Fibroblast of skin of right quadriceps (primary cell): ENCODE measurements at regions not wholly inside any gene's neighbourhood (a gene's known extent, or its start where the extent isn't known, plus 50 kb on each side); places are given as distances from the start of the nearest gene placed in this dataset.

Source experiments
- DNase-seq: peaks from one replicate; pipeline ENCODE4 v3.0.0-alpha.2; 2013

DNA sequence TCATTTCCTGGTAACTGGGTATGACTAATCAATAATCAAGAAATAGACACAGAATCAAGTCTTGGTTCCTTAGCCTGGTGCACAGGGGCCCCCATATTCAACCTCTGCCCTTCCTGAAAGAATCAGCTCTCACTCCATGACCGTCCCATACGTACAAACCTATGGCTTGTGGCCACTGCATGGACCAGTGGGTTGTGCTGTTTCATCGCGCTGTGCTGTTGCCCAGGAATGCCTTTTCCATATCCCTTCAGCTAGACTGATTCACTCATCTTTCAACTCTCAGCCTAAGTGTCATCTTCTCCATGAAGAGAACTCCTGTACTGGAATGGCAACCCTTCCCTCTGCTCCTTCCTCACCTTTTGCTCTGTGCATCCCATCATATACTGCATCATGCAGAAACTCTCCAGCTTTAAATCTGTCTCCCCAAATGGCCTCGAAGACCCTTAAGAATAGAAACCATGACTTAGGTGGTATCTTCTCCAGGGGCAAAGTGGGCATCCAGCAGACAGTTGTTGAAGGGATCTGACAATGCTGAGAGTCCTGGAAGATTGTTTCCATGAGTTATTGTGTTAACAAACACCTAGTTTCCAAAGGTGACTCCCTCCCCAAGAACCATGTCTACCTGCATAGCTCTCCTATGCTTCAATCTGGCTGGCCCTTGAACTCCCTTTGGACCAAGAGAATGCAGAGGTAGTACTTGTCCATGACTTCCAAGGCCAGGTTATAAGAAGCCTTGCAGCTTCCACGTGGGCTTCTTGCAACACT, 180.8 kb downstream of the ACTL7B start:
- no peak for DNase-seq

GRCh38 chr9:108673386-108673785, 182.4 kb downstream of the ACTL7B start:
- peak; percentile 97 for DNase-seq

- DNase-seq, result peak; percentile 80
These were observed 183.2 kb downstream of the ACTL7B start for GRCh38 chr9:108672475-108673190.

DNA sequence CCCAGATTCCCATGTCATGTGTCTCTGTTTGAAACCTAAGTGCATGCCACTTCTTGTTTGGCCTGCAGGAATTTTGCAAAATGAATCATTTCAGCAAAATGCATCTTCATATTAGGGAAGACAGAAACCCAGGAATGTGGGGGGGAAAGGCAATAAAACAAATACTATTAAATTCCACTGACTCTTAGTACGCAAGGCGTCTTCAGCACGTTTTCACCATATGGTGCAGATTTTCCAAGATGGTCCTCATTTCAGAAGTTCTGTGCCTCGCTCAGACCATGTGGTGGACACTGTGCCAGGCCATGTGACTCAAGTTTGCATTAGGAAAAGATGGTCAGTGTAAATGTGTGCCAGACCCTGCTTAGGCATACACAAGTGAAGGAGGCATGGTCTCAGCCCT, 184.0 kb downstream of the ACTL7B start:
- DNase-seq, result peak; percentile 98

GRCh38 chr9:108671176-108671575, 184.6 kb downstream of the ACTL7B start:
- DNase-seq, result peak; percentile 85

- DNase-seq, result peak; percentile 64
These were observed 186.8 kb downstream of the ACTL7B start for GRCh38 chr9:108668938-108669335.

DNA sequence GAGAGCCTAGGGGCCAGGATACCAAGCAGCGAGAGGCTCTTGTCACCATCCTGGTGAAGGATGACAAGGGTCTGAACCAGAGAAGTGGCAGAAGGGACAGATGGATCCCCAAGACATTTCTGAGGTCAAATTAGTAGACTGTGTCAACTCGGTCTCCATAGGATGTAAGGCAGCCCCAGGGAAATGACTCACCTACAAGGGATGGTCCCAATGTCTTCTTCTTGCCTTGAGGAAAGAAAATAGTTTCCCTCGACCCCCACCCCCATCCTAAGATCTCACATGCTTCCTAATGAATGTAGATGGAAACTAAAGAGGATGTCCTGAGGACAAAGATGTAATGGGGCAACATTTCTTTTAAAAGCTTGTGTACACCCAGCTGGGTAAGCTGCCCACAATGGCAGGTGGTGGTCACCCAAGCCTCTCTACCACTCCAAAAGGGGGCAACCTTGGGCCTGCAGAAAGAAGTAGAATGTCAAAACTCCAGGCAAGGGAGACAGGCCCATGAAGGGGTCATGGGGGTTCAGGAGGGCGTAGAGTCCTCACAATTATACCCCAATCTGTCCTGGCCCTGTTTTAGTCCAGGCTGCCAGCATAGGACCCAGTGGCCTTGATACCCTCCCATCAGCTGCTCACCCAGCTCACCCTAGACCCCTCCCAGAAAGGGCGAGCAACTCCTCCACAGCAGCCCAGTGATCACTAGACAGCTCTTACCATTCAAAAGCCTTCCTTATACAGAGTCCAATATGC, 187.4 kb downstream of the ACTL7B start:
- DNase-seq, result peak; percentile 40

DNA sequence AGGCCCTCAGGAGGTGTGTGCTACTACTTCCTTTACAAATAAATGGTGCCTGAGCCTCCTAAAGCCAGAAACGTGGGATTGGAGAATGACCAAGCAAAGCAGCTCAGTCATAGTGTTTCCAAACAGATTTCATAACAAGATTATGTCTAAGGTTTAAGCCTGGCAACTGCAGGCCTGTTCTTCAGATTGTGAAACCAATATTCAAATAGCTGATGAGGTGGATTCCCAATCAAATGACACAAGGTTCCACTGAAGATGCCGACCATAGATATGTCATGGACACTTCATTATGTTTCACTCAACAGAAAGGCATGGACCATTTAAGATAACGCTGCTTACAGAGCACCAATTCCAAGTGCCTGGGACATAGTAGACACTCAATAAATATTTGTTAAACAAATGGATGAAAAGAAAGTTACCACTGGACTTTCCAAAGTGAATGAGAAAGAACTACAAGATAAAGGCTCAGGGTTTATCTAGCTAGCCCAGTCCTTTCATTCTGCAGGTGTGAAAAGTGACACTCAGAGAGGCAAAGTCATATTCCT, 189.5 kb downstream of the ACTL7B start:
- DNase-seq, result peak; percentile 43

GRCh38 chr9:108665521-108666239, 190.1 kb downstream of the ACTL7B start:
- DNase-seq, result no peak

- DNase-seq, result peak; percentile 36
These were observed 191.2 kb downstream of the ACTL7B start for GRCh38 chr9:108664309-108665255.

GRCh38 chr9:108663422-108663821, 192.4 kb downstream of the ACTL7B start:
- DNase-seq, result peak; percentile 48

GRCh38 chr9:108662956-108663355, 192.8 kb downstream of the ACTL7B start:
- DNase-seq, result no peak

DNA sequence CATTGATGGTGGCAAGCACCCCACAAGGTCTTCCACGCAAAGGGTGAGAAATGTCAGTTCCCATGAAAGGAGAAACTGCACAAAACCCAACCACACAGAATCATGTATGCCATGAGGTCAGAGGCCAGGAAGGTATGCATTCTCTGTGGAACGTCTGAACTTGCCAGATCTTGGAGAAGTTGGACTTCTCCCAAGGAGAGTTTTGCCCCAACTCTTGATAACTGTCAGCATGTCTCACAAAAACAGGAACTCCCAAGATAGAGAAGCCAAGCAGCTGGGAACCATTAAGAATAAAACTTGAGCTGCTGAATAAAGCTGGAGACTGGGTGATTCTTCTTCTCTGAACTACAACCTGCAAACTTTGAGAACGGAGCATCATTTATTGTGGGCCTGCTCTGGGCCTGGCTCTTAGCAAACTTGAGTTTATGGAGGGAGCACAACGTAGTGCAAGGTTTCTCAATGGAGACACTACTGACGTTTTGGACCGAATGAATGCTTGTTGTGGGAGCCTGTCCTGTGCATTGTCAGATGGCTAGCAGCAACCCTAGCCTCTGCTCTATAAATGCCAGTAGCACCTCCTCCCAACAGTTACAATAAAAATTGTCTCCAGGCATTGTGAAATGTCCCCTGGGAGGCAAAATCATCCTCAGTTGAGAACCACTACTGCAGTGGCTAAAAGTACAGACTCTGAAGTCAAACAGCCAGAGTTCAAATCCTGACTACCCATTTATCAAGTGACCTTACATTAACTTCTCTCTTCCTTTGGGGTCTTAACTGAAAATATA, 193.5 kb downstream of the ACTL7B start:
- DNase-seq, result peak; percentile 46

- DNase-seq, result no peak
These were observed 199.2 kb downstream of the ACTL7B start for GRCh38 chr9:108656566-108656965.

DNA sequence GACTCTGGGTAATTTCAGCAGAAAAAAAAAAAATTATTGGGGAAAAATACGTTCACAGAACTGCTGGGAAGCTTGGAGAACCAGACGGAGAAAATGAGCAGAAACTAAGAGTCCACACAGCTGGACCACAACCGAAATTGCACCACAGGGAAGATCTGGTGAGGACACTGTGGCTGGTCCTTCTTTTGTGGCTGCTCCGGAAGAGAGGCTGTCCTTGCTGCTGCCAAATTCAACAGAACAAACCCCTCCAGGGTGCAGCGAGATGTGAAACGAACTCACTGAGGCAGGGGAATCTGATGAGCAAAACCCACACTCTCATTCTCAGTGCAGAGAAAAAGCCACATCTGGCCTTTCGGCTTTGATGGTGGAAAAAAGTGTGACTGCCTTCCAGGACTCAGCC, 200.0 kb downstream of the ACTL7B start:
- DNase-seq, result no peak

DNA sequence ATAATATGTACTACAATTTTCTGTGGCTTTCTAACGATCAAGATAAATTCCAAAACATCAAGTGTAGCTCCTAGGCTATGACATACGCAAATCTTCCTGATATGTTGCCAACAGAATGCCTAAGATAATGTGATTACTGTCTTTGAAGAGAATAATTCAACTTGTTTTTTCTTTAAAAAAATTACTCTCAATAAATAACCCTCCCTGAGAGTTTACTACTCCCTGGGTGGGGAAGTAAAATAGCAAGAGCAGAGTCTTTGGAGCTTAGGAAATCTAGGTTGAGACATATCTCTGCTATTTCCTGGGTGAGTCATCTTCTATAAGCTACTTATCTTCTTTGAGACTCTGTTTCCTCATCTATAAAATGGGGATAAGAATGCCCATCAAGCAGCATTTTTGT, 201.2 kb downstream of the ACTL7B start:
- DNase-seq, result peak; percentile 77

DNA sequence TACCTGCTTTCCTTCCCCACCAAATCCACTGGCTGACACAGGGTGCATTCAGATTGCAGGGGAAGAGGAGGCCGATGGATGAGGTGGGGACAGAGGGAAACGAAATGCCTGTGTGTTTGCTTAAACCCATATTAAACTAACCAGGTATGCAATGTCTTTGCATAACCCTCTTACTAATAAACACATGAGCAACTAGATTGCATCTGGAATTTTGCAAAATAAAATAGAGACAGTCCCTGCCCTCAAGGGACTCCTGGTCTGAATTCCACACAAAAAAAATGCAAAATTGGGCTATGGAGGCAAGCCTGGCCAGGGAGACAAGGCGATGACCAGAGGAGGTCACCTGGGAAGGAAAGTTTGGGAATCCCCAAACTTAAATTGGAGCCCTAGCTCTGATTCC, 202.9 kb downstream of the ACTL7B start:
- DNase-seq, result no peak

DNA sequence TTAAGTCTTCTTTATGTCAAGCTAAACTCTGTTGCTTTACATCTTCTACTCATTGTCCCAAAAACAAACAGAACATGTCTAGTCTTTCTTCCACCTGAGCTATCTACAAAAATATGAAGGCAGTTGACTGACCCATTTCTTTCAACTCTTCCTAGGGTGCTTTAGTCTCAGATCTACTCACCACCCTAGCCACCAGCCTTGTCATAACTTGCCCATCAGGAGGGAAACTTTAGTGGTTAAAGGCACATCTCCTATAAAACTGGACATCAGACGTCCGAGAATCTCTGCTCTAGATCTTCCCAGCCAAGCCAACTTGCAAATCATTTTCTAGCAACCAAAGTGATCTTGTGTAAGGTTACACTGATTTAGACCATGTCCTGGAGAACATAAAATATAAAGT, 205.0 kb downstream of the ACTL7B start:
- no peak for DNase-seq

DNA sequence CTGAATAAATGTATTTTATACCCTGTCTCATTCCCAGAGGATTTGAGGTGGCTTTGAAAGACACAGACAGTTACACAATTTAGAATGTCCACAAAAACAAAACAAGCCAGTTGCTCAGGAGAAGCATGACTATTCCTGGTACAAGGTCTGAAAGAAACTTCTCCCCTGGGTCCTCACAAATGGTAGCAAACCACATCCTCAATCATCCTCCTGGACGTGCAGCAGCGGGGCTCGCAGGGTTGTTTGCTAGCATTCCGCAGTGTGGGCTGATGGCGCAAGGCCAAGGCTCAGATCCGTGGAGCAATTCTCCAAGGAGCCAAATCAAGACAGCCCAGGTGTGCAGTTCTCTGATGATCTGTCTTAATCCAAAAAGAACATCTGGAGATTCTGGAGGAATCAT, 210.3 kb downstream of the ACTL7B start:
- peak; percentile 90 for DNase-seq

DNA sequence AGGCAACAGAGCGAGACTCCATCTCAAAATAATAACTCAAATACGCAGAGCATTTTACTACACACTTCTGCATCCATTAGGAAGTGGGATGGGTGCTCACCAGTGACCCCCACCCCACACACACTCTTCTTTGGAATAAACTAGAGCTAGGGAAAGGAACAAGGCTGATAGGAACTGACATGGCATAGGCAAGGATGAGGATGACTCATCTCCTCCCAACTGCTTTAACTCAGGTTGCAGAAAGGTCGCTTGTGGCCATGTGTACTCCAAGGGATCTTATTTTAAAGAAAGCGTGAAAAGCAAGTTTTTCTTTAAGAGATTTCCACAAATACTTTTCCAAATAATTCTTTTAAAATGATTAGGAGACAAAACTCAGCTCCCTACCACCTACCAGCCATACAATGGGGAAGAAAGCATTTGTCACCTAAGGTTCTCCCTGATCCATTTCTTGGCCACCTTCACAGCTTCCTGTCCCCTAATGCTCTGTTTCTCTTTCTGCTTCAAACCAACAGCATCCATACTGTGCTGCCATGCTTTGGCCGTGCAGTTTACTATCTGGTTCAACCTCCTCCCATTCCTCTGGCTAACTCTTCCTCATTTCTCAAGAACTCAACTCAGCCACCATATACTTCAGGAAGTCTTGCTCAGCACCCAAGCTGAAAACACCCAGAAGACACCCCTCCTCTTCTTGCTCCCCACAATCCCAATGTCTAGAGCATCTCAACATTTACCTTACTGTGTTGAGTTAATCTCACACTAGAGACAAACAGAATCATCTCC, 211.9 kb downstream of the ACTL7B start:
- peak; percentile 51 for DNase-seq
